Fibroblast of lung (primary cell): ENCODE measurements at regions not wholly inside any gene's neighbourhood (a gene's known extent, or its start where the extent isn't known, plus 50 kb on each side); places are given as distances from the start of the nearest gene placed in this dataset.

Experiments used
- EZH2 ChIP-seq: IDR thresholded peaks from 2 replicates; pipeline ENCODE4 v1.5.1; 2012; ENCODE audit warnings: low read length, control low read depth, mild to moderate bottlenecking; ENCODE audit errors: missing control alignments
- TF ChIP-seq, protein P1 (sequence below), 2 donors: IDR thresholded peaks in 1 of 2; conservative IDR thresholded peaks in 1 of 2; 1 replicate in 1 of 2; 2 replicates in 1 of 2; pipeline ENCODE4 v1.5.1; 2011 to 2012; ENCODE audit warnings: low read length in 2 of 2, control low read depth in 1 of 2, inconsistent platforms in 1 of 2, low read depth in 1 of 2, mild to moderate bottlenecking in 1 of 2

DNA sequence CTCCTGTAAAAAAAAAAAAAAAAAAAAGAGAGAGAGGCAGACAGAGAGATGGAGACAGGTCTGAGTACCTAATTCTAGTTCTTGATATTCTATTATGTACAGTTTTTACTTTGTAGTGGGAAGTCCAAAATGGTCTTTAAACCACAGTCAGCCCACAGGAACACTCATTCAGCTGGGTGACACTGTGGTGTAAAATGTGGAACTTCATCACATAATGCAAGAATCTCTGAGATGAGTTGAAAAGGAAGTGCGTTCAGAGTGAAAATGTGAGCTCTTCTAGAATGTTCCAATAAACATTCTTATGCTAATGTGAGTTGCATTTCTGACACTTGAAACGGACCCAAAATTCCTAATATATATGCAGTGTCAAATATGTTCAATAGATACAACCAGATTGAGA lies 972.1 kb downstream of the CDH11 start:
- TF ChIP-seq, protein P1, sequence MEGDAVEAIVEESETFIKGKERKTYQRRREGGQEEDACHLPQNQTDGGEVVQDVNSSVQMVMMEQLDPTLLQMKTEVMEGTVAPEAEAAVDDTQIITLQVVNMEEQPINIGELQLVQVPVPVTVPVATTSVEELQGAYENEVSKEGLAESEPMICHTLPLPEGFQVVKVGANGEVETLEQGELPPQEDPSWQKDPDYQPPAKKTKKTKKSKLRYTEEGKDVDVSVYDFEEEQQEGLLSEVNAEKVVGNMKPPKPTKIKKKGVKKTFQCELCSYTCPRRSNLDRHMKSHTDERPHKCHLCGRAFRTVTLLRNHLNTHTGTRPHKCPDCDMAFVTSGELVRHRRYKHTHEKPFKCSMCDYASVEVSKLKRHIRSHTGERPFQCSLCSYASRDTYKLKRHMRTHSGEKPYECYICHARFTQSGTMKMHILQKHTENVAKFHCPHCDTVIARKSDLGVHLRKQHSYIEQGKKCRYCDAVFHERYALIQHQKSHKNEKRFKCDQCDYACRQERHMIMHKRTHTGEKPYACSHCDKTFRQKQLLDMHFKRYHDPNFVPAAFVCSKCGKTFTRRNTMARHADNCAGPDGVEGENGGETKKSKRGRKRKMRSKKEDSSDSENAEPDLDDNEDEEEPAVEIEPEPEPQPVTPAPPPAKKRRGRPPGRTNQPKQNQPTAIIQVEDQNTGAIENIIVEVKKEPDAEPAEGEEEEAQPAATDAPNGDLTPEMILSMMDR (conservative IDR thresholded peaks at IDR 0.05 in 1 of 2, IDR thresholded peaks at IDR 0.05 in 1 of 2; ENCODE audit: low read depth in 1 of 2, low read length in 2 of 2) = no peak
- no peak for TF ChIP-seq EZH2
